GM12872 (cell line): ENCODE measurements at regions not wholly inside any gene's neighbourhood (a gene's known extent, or its start where the extent isn't known, plus 50 kb on each side); places are given as distances from the start of the nearest gene placed in this dataset.

Experiments
- CTCF ChIP-seq: IDR thresholded peaks from 3 replicates; pipeline ENCODE4 v1.5.1; 2011; ENCODE audit warnings: low read depth, mild to moderate bottlenecking, low read length, moderate library complexity; ENCODE audit not compliant: insufficient read depth

GRCh38 chr1:55839221-55839620 lies 624.1 kb upstream of the USP24 start:
- no peak for TF ChIP-seq CTCF

- no peak for TF ChIP-seq CTCF
These were observed 620.9 kb upstream of the USP24 start for GRCh38 chr1:55836086-55836485.

- TF ChIP-seq CTCF = no peak
These were observed 618.4 kb upstream of the USP24 start for GRCh38 chr1:55833529-55834091.

GRCh38 chr1:55831759-55832158 lies 616.6 kb upstream of the USP24 start:
- TF ChIP-seq CTCF = no peak

GRCh38 chr1:55828044-55828443 lies 612.9 kb upstream of the USP24 start:
- no peak for TF ChIP-seq CTCF

- TF ChIP-seq CTCF = no peak
These were observed 612.2 kb upstream of the USP24 start for GRCh38 chr1:55827350-55827749.

- TF ChIP-seq CTCF = no peak
These were observed 611.4 kb upstream of the USP24 start for GRCh38 chr1:55826381-55827080.

GRCh38 chr1:55825461-55825860 lies 610.3 kb upstream of the USP24 start:
- TF ChIP-seq CTCF = no peak
